Panc1 (cell line): ENCODE measurements at regions not wholly inside any gene's neighbourhood (a gene's known extent, or its start where the extent isn't known, plus 50 kb on each side); places are given as distances from the start of the nearest gene placed in this dataset.

ENCODE experiments used
- POLR2AphosphoS5 ChIP-seq: IDR thresholded peaks from 2 replicates; pipeline ENCODE4 v1.6.1; 2012; ENCODE audit warnings: mild to moderate bottlenecking, low read depth, low read length, moderate library complexity
- SIN3A ChIP-seq: IDR thresholded peaks from 2 replicates; pipeline ENCODE4 v1.6.1; 2012; ENCODE audit warnings: low read depth, mild to moderate bottlenecking, low read length, moderate library complexity, borderline replicate concordance; ENCODE audit not compliant: insufficient read depth
- TCF7L2 ChIP-seq: IDR thresholded peaks from 2 replicates; pipeline ENCODE4 v1.6.1; 2011; ENCODE audit warnings: mild to moderate bottlenecking, low read depth, low read length, inconsistent platforms
- TF ChIP-seq, protein P1 (sequence below): fragments of 450-650 bp; IDR thresholded peaks from 2 replicates; pipeline ENCODE4 v1.5.1; 2017; ENCODE audit warnings: mild to moderate bottlenecking
- TF ChIP-seq, protein P2 (sequence below), 2 experiments: IDR thresholded peaks; 2 replicates each; pipeline ENCODE4 v1.6.1; 2011 to 2012; ENCODE audit warnings: low read depth in 2 of 2, control low read depth in 1 of 2, low read length in 1 of 2, mild to moderate bottlenecking in 1 of 2, moderate library complexity in 1 of 2; ENCODE audit not compliant: insufficient read depth in 1 of 2

DNA sequence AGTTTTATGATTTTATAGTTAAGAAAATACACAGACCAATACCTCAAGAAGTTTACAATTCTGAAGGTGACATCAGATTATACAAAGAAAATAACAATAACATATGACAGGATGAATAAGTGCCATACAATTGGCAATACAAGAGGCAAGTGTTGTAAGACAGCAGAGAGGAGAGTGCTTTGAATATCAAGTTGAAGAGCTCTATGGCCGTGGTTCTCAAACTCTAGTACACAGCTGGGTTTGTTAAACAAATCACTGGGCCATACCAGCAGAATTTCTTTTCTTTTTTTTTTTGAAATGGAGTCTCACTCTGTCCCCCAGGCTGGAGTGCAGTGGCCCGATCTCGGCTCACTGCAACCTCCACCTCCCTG is 167.1 kb upstream of the NECTIN3 start:
- TF ChIP-seq, protein P1, sequence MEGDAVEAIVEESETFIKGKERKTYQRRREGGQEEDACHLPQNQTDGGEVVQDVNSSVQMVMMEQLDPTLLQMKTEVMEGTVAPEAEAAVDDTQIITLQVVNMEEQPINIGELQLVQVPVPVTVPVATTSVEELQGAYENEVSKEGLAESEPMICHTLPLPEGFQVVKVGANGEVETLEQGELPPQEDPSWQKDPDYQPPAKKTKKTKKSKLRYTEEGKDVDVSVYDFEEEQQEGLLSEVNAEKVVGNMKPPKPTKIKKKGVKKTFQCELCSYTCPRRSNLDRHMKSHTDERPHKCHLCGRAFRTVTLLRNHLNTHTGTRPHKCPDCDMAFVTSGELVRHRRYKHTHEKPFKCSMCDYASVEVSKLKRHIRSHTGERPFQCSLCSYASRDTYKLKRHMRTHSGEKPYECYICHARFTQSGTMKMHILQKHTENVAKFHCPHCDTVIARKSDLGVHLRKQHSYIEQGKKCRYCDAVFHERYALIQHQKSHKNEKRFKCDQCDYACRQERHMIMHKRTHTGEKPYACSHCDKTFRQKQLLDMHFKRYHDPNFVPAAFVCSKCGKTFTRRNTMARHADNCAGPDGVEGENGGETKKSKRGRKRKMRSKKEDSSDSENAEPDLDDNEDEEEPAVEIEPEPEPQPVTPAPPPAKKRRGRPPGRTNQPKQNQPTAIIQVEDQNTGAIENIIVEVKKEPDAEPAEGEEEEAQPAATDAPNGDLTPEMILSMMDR: no peak
- TF ChIP-seq SIN3A: no peak
- TF ChIP-seq, protein P2, sequence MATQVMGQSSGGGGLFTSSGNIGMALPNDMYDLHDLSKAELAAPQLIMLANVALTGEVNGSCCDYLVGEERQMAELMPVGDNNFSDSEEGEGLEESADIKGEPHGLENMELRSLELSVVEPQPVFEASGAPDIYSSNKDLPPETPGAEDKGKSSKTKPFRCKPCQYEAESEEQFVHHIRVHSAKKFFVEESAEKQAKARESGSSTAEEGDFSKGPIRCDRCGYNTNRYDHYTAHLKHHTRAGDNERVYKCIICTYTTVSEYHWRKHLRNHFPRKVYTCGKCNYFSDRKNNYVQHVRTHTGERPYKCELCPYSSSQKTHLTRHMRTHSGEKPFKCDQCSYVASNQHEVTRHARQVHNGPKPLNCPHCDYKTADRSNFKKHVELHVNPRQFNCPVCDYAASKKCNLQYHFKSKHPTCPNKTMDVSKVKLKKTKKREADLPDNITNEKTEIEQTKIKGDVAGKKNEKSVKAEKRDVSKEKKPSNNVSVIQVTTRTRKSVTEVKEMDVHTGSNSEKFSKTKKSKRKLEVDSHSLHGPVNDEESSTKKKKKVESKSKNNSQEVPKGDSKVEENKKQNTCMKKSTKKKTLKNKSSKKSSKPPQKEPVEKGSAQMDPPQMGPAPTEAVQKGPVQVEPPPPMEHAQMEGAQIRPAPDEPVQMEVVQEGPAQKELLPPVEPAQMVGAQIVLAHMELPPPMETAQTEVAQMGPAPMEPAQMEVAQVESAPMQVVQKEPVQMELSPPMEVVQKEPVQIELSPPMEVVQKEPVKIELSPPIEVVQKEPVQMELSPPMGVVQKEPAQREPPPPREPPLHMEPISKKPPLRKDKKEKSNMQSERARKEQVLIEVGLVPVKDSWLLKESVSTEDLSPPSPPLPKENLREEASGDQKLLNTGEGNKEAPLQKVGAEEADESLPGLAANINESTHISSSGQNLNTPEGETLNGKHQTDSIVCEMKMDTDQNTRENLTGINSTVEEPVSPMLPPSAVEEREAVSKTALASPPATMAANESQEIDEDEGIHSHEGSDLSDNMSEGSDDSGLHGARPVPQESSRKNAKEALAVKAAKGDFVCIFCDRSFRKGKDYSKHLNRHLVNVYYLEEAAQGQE (IDR thresholded peaks at IDR 0.05; ENCODE audit: insufficient read depth in 1 of 2, low read depth in 2 of 2, low read length in 1 of 2): no peak
- TF ChIP-seq POLR2AphosphoS5: no peak
- TF ChIP-seq TCF7L2: no peak
